ENCODE measurements at regions not wholly inside any gene's neighbourhood (a gene's known extent, or its start where the extent isn't known, plus 50 kb on each side); places are given as distances from the start of the nearest gene placed in this dataset.

- no peak for TF ChIP-seq CTCF (conservative IDR thresholded peaks at IDR 0.05; ENCODE audit: low read depth, low read length)
- TF ChIP-seq SMC3 (IDR thresholded peaks at IDR 0.05; ENCODE audit: low read depth, low read length), result no peak
- TF ChIP-seq RFX5 (IDR thresholded peaks at IDR 0.05; ENCODE audit: low read depth, low read length), result no peak
Measured at GRCh38 chr5:144731786-144732185, 561.1 kb downstream of the KCTD16 start.

Measured in IMR-90 (cell line).